PC-9 (cell line): ENCODE measurements at regions not wholly inside any gene's neighbourhood (a gene's known extent, or its start where the extent isn't known, plus 50 kb on each side); places are given as distances from the start of the nearest gene placed in this dataset.

ENCODE experiments used
- EZH2 ChIP-seq: fragments of 200-600 bp; sonication (generic); IDR thresholded peaks from 2 replicates; pipeline ENCODE4 v1.8.0; 2017; ENCODE audit warnings: antibody characterized with exemption, low read depth
- TF ChIP-seq, protein P1 (sequence below): fragments of 200-600 bp; sonication (generic); conservative IDR thresholded peaks from 2 replicates; pipeline ENCODE4 v1.6.1; 2017; ENCODE audit warnings: mixed run types, antibody characterized with exemption, mild to moderate bottlenecking, moderate library complexity

DNA sequence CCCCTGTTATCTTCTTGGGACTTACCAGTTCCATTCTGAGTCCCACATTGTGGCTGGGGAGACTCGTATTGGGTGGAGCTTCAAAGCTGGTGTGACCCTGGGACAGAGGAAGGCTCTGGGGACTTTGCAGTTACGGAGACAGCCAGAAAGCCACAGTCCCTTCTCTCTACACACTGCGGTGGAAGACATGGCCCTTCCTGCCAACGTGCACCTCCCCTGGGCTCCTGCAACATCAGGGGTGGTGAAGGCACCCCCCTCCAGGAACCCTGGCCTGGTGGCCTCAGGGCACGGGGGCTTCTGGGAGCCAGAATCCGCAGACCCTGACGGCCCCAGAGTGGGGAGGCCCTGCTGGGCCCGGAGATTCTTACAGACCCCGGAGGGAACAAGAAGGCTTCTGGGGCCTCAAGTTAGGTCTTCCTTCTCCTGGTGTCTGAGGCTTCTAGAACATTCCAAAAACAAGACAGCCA, 113.0 kb downstream of the SIK1 start:
- TF ChIP-seq, protein P1, sequence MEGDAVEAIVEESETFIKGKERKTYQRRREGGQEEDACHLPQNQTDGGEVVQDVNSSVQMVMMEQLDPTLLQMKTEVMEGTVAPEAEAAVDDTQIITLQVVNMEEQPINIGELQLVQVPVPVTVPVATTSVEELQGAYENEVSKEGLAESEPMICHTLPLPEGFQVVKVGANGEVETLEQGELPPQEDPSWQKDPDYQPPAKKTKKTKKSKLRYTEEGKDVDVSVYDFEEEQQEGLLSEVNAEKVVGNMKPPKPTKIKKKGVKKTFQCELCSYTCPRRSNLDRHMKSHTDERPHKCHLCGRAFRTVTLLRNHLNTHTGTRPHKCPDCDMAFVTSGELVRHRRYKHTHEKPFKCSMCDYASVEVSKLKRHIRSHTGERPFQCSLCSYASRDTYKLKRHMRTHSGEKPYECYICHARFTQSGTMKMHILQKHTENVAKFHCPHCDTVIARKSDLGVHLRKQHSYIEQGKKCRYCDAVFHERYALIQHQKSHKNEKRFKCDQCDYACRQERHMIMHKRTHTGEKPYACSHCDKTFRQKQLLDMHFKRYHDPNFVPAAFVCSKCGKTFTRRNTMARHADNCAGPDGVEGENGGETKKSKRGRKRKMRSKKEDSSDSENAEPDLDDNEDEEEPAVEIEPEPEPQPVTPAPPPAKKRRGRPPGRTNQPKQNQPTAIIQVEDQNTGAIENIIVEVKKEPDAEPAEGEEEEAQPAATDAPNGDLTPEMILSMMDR: no peak
- TF ChIP-seq EZH2: no peak
